Duodenal mucosa (tissue), 2 donors: ENCODE measurements at regions not wholly inside any gene's neighbourhood (a gene's known extent, or its start where the extent isn't known, plus 50 kb on each side); places are given as distances from the start of the nearest gene placed in this dataset.

Experiments used
- H3K27ac ChIP-seq: one replicate; pipeline ENCODE4 v1.7.0; 2013; ENCODE audit warnings: low read depth, low read length
- H3K27me3 ChIP-seq, 2 donors: one replicate each; pipeline ENCODE4 v1.7.0; 2013; ENCODE audit warnings: low read length in 2 of 2, control low read depth in 1 of 2; ENCODE audit not compliant: insufficient read depth in 2 of 2, control insufficient read depth in 1 of 2
- H3K36me3 ChIP-seq, 2 donors: one replicate each; pipeline ENCODE4 v1.7.0; 2013; ENCODE audit warnings: low read length in 2 of 2, control low read depth in 1 of 2; ENCODE audit not compliant: insufficient read depth in 2 of 2, control insufficient read depth in 1 of 2
- H3K4me1 ChIP-seq, 2 donors: one replicate each; pipeline ENCODE4 v1.7.0; 2013; ENCODE audit warnings: low read length in 2 of 2, control low read depth in 1 of 2; ENCODE audit not compliant: insufficient read depth in 2 of 2, control insufficient read depth in 1 of 2
- H3K4me3 ChIP-seq, 2 donors: one replicate each; pipeline ENCODE4 v1.7.0; 2013; ENCODE audit warnings: low read length in 2 of 2, low read depth in 1 of 2
- H3K9ac ChIP-seq, 2 donors: one replicate each; pipeline ENCODE4 v1.7.0; 2013; ENCODE audit warnings: low read length in 2 of 2, low read depth in 1 of 2
- H3K9me3 ChIP-seq, 2 donors: one replicate each; pipeline ENCODE4 v1.7.0; 2013; ENCODE audit warnings: low read length in 2 of 2, control low read depth in 1 of 2; ENCODE audit not compliant: control insufficient read depth in 1 of 2

GRCh38 chr17:73953206-73954033 lies 250.1 kb upstream of the RPL38 start:
- Histone ChIP-seq H3K27me3 (peaks cover 7 to 21% of the 10 kb centered on the region in 2 donors), H3K9me3 (no peaks in the 10 kb centered on the region), H3K27ac (no peak overlapping the region), H3K9ac (no peak overlapping the region), H3K4me3 (no peak overlapping the region), H3K36me3 (no peaks in the 10 kb centered on the region), H3K4me1 (peaks cover 24% of the 10 kb centered on the region in 2 donors)

- H3K27me3 ChIP-seq: peaks cover 7 to 21% of the 10 kb centered on the region in 2 donors
- H3K27ac ChIP-seq: no peak overlapping the region
- H3K9me3 ChIP-seq: no peaks in the 10 kb centered on the region
- H3K9ac ChIP-seq: no peak overlapping the region
- H3K36me3 ChIP-seq: no peaks in the 10 kb centered on the region
- no peak overlapping the region for H3K4me3 ChIP-seq
- H3K4me1 ChIP-seq: peaks cover 24% of the 10 kb centered on the region in 2 donors
These were observed 248.5 kb upstream of the RPL38 start for GRCh38 chr17:73954951-73955350.

- Histone ChIP-seq H3K36me3 (no peaks in the 10 kb centered on the region), H3K9me3 (peaks cover 0 to 3% of the 10 kb centered on the region in 2 donors), H3K4me3 (no peak overlapping the region), H3K27me3 (peaks cover 7 to 21% of the 10 kb centered on the region in 2 donors), H3K9ac (no peak overlapping the region), H3K27ac (no peak overlapping the region), H3K4me1 (peaks cover 24% of the 10 kb centered on the region in 2 donors)
These were observed 247.9 kb upstream of the RPL38 start for GRCh38 chr17:73955616-73956015.

GRCh38 chr17:73956169-73956568 lies 247.3 kb upstream of the RPL38 start:
- H3K9me3 ChIP-seq: peaks cover 0 to 9% of the 10 kb centered on the region in 2 donors

GRCh38 chr17:73956595-73957465 lies 246.6 kb upstream of the RPL38 start:
- Histone ChIP-seq H3K27me3 (peaks cover 7 to 18% of the 10 kb centered on the region in 2 donors), H3K9ac (no peak overlapping the region), H3K36me3 (no peaks in the 10 kb centered on the region), H3K4me1 (peaks cover 24% of the 10 kb centered on the region in 2 donors), H3K4me3 (no peak overlapping the region), H3K9me3 (peaks cover 0 to 11% of the 10 kb centered on the region in 2 donors), H3K27ac (no peak overlapping the region)

More at GRCh38 chr17:73956169-73956568, 247.3 kb upstream of the RPL38 start:
- peaks cover 7 to 21% of the 10 kb centered on the region in 2 donors for H3K27me3 ChIP-seq
- no peaks in the 10 kb centered on the region for H3K36me3 ChIP-seq
- H3K9ac ChIP-seq: no peak overlapping the region
- no peak overlapping the region for H3K4me3 ChIP-seq
- no peak overlapping the region for H3K27ac ChIP-seq
- peaks cover 24% of the 10 kb centered on the region in 2 donors for H3K4me1 ChIP-seq

GRCh38 chr17:73957564-73957963 lies 245.9 kb upstream of the RPL38 start:
- H3K4me3 ChIP-seq: no peak overlapping the region
- H3K4me1 ChIP-seq: peaks cover 22 to 24% of the 10 kb centered on the region in 2 donors
- no peak overlapping the region for H3K9ac ChIP-seq
- peaks cover 0 to 11% of the 10 kb centered on the region in 2 donors for H3K9me3 ChIP-seq
- H3K27ac ChIP-seq: no peak overlapping the region
- no peaks in the 10 kb centered on the region for H3K36me3 ChIP-seq
- peaks cover under 1 to 11% of the 10 kb centered on the region in 2 donors for H3K27me3 ChIP-seq

GRCh38 chr17:73958453-73958852 lies 245.0 kb upstream of the RPL38 start:
- peaks cover 0 to 6% of the 10 kb centered on the region in 2 donors for H3K27me3 ChIP-seq
- H3K9me3 ChIP-seq: peaks cover 0 to 11% of the 10 kb centered on the region in 2 donors
- no peak overlapping the region for H3K9ac ChIP-seq
- H3K4me1 ChIP-seq: peaks cover 16 to 24% of the 10 kb centered on the region in 2 donors
- H3K27ac ChIP-seq: no peak overlapping the region
- H3K36me3 ChIP-seq: no peaks in the 10 kb centered on the region
- H3K4me3 ChIP-seq: no peak overlapping the region

GRCh38 chr17:73960469-73960868 lies 243.0 kb upstream of the RPL38 start:
- Histone ChIP-seq H3K9me3 (peaks cover 0 to 11% of the 10 kb centered on the region in 2 donors), H3K9ac (no peak overlapping the region), H3K36me3 (no peaks in the 10 kb centered on the region), H3K4me1 (peaks cover 16 to 23% of the 10 kb centered on the region in 2 donors), H3K27ac (no peak overlapping the region), H3K4me3 (no peak overlapping the region), H3K27me3 (no peaks in the 10 kb centered on the region)

- Histone ChIP-seq H3K4me3 (no peak overlapping the region), H3K27me3 (peaks cover 0 to 3% of the 10 kb centered on the region in 2 donors), H3K9ac (no peak overlapping the region), H3K9me3 (peaks cover 0 to 11% of the 10 kb centered on the region in 2 donors), H3K27ac (no peak overlapping the region), H3K36me3 (no peaks in the 10 kb centered on the region), H3K4me1 (peaks cover 3 to 4% of the 10 kb centered on the region in 2 donors)
These were observed 241.2 kb upstream of the RPL38 start for GRCh38 chr17:73962308-73962707.

GRCh38 chr17:73968680-73969079 lies 234.8 kb upstream of the RPL38 start:
- H3K9me3 ChIP-seq: no peaks in the 10 kb centered on the region
- H3K4me3 ChIP-seq: no peak overlapping the region
- no peak overlapping the region for H3K9ac ChIP-seq
- no peaks in the 10 kb centered on the region for H3K4me1 ChIP-seq
- H3K27ac ChIP-seq: no peak overlapping the region
- peaks cover 3 to 24% of the 10 kb centered on the region in 2 donors for H3K27me3 ChIP-seq
- H3K36me3 ChIP-seq: no peaks in the 10 kb centered on the region
